ENCODE measurements at regions not wholly inside any gene's neighbourhood (a gene's known extent, or its start where the extent isn't known, plus 50 kb on each side); places are given as distances from the start of the nearest gene placed in this dataset.

GRCh38 chr2:72048881-72049477 lies 98.7 kb downstream of the CYP26B1 start:
- Histone ChIP-seq H3K27me3 (peaks cover 0 to 4% (median 0%) of the 10 kb centered on the region in 7 donors), H3K9me3 (peaks cover 0 to 35% (median 10%) of the 10 kb centered on the region in 11 donors), H3K36me3 (no peaks in the 10 kb centered on the region), H3K4me3 (no peak overlapping the region), H3K4me1 (no peaks in the 10 kb centered on the region), H3K27ac (no peak overlapping the region)
- DNase-seq (no peak), ATAC-seq (no peak)
- TF ChIP-seq, protein P1, sequence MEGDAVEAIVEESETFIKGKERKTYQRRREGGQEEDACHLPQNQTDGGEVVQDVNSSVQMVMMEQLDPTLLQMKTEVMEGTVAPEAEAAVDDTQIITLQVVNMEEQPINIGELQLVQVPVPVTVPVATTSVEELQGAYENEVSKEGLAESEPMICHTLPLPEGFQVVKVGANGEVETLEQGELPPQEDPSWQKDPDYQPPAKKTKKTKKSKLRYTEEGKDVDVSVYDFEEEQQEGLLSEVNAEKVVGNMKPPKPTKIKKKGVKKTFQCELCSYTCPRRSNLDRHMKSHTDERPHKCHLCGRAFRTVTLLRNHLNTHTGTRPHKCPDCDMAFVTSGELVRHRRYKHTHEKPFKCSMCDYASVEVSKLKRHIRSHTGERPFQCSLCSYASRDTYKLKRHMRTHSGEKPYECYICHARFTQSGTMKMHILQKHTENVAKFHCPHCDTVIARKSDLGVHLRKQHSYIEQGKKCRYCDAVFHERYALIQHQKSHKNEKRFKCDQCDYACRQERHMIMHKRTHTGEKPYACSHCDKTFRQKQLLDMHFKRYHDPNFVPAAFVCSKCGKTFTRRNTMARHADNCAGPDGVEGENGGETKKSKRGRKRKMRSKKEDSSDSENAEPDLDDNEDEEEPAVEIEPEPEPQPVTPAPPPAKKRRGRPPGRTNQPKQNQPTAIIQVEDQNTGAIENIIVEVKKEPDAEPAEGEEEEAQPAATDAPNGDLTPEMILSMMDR (IDR thresholded peaks at IDR 0.05), result no peak
- intact Hi-C loops (cut with DNase I), result no loop called here

DNA sequence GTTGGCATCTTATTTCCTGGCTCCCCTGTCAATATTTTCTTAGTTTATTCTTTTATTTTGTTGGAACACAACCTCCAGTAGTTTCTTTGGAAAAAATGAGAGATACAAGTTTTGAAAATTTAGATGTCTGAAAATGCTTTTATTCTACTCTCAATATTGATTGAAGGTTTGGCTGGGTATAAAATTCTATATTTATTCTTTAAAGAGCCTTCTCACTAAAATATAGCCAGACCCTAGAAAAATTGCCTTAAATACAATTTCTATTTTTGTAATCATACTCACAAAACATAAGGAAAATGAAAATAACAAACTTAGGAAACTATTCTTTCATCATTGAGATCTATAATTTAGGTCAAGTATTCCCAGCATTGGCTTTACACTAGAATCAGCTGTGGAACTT lies 103.7 kb downstream of the CYP26B1 start:
- TF ChIP-seq, protein P1 (IDR thresholded peaks at IDR 0.05), result no peak
- no peak for ATAC-seq
- DNase-seq, result no peak
- intact Hi-C loops (cut with DNase I), result no loop called here
- no peak overlapping the region for H3K27ac ChIP-seq
- H3K9me3 ChIP-seq, result peaks cover 0 to 32% (median 16%) of the 10 kb centered on the region in 11 donors
- H3K36me3 ChIP-seq, result no peaks in the 10 kb centered on the region
- no peak overlapping the region for H3K4me3 ChIP-seq
- peaks cover 0 to 4% (median 0%) of the 10 kb centered on the region in 7 donors for H3K27me3 ChIP-seq
- H3K4me1 ChIP-seq, result no peaks in the 10 kb centered on the region

DNA sequence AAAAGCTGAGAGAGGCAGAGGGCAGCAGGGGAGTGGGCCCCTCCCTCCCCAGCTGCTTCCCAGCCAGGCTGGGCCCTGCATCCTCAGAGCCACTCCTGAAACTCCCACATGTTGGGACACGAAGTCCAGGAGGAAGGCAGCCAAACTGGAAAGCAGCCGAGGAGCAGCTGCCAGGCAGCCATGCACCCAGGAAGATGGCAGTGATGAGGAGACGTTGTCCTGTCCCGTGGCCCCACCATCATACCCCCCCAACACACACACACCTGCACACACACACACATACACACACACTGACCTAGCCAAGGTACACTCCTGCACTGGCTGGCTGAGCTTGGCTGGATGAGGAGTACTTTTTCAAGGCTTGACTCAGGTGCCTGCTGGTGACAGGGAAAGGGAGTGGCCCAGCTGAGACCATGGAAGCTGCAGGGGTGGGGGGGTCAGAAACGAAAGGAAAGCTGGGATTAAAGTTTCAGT lies 106.0 kb downstream of the CYP26B1 start:
- no peaks in the 10 kb centered on the region for H3K36me3 ChIP-seq
- TF ChIP-seq, protein P1 (IDR thresholded peaks at IDR 0.05), result no peak
- H3K9me3 ChIP-seq, result peaks cover 0 to 18% (median 13%) of the 10 kb centered on the region in 11 donors
- no peak overlapping the region for H3K27ac ChIP-seq
- peaks cover 0 to 4% (median 0%) of the 10 kb centered on the region in 7 donors for H3K27me3 ChIP-seq
- H3K4me1 ChIP-seq, result no peaks in the 10 kb centered on the region
- 41 to 53% methylated on average over 5 of the region's 5 CpGs for WGBS, 2 donors
- DNase-seq, result peak in 1 of 2 donors; percentile 32
- H3K4me3 ChIP-seq, result no peak overlapping the region
- peak in 4 of 8 donors; percentile 28 to 69 (median 56) for ATAC-seq
- intact Hi-C loops (cut with DNase I), result no loop called here

DNA sequence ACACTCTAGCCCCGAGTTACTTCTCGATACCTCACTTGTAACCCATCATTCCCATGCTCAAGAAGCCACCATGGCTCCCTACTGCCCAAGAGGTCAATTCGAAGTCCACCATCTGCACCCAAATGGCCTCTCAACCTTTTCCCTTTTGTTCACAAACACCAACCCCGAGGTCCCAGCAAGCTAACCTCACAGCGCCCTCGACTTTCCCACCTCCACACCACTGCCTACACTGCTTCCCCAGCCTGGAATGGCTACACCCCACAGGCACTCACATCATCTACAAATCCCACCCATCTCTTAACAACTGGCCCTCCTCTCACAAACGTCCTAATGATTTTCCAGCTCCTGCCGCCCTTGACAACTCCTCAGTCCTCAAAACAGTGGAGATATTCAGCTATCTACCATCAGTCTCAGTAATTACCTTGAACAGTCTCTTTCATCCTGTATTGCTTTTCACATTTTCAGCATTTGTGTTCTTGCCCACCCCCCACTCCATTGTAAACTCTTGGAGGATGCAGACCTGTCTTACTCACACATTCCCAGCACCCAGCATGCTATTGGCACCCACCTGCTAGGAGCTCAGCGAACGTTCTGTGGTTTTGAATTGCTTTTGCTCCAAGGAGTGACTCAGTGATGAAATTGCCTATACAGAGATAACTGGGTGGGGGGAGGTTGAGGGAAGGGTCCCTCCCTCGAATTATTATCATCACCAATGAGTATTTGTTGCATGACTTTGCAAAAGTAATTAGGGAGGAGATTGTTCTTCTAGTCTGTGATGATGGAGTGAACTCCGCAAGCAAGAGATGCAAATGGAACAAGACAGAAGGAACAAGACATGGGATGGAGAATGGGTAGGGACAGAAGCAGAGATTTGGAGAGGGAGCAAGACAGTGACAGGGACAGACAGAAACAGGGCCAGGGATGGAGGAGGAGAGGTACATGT lies 106.8 kb downstream of the CYP26B1 start:
- ATAC-seq, result no peak
- TF ChIP-seq, protein P1 (IDR thresholded peaks at IDR 0.05), result no peak
- intact Hi-C loops (cut with DNase I), result no loop called here
- Histone ChIP-seq H3K9me3 (peaks cover 0 to 18% (median 13%) of the 10 kb centered on the region in 11 donors), H3K27me3 (peaks cover 0 to 3% (median 0%) of the 10 kb centered on the region in 7 donors), H3K4me1 (no peaks in the 10 kb centered on the region), H3K36me3 (no peaks in the 10 kb centered on the region), H3K27ac (no peak overlapping the region), H3K4me3 (no peak overlapping the region)
- WGBS, 2 donors, result 73 to 77% methylated on average over 12 of the region's 12 CpGs
- no peak for DNase-seq
